ENCODE measurements at regions not wholly inside any gene's neighbourhood (a gene's known extent, or its start where the extent isn't known, plus 50 kb on each side); places are given as distances from the start of the nearest gene placed in this dataset.

DNA sequence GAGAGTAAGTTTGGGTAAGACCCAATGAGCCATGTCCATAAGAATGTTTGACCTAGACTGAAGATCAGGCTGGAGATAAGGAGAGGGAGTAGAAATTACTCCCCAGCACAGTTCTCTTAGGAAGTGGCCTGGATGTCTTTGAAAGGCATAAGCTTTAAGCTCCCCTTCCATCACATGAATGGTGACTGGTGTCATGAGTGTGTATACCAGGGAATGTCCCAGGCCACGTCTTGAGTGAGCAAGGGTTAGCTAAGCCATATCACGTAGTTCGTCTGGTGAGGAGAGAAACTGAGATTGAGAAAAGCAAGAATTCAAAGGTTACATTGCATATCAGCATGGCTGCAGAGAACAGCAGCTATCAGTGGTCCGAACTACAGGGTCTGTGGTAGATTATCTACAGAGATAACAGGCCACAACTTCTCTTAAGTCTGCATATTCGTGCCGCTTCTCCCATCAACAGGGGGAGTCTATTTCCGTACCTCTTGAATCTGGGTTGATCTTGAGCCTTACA is 60.1 kb upstream of the BMP2 start:
- Histone ChIP-seq H3K4me1 (ENCODE audit: control insufficient read depth in 1 of 2, insufficient read depth in 1 of 2, low read depth in 1 of 2, low read length in 1 of 2) (no peaks in the 10 kb centered on the region), H3K36me3 (no peaks in the 10 kb centered on the region), H3K27me3 (peaks cover 46% of the 10 kb centered on the region), H3K9me3 (no peaks in the 10 kb centered on the region), H3K4me3 (ENCODE audit: low read depth in 1 of 2, low read length in 1 of 2) (no peak overlapping the region), H3K27ac (no peak overlapping the region)
- TF ChIP-seq, protein P1, sequence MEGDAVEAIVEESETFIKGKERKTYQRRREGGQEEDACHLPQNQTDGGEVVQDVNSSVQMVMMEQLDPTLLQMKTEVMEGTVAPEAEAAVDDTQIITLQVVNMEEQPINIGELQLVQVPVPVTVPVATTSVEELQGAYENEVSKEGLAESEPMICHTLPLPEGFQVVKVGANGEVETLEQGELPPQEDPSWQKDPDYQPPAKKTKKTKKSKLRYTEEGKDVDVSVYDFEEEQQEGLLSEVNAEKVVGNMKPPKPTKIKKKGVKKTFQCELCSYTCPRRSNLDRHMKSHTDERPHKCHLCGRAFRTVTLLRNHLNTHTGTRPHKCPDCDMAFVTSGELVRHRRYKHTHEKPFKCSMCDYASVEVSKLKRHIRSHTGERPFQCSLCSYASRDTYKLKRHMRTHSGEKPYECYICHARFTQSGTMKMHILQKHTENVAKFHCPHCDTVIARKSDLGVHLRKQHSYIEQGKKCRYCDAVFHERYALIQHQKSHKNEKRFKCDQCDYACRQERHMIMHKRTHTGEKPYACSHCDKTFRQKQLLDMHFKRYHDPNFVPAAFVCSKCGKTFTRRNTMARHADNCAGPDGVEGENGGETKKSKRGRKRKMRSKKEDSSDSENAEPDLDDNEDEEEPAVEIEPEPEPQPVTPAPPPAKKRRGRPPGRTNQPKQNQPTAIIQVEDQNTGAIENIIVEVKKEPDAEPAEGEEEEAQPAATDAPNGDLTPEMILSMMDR (IDR thresholded peaks at IDR 0.05): no peak

GRCh38 chr20:6705926-6706548 is 61.4 kb upstream of the BMP2 start:
- Histone ChIP-seq H3K27me3 (peaks cover 46% of the 10 kb centered on the region), H3K9me3 (no peaks in the 10 kb centered on the region), H3K36me3 (no peaks in the 10 kb centered on the region), H3K4me1 (ENCODE audit: control insufficient read depth in 1 of 2, insufficient read depth in 1 of 2, low read depth in 1 of 2, low read length in 1 of 2) (no peaks in the 10 kb centered on the region), H3K4me3 (ENCODE audit: low read depth in 1 of 2, low read length in 1 of 2) (no peak overlapping the region), H3K27ac (no peak overlapping the region)
- TF ChIP-seq, protein P1 (IDR thresholded peaks at IDR 0.05): no peak

DNA sequence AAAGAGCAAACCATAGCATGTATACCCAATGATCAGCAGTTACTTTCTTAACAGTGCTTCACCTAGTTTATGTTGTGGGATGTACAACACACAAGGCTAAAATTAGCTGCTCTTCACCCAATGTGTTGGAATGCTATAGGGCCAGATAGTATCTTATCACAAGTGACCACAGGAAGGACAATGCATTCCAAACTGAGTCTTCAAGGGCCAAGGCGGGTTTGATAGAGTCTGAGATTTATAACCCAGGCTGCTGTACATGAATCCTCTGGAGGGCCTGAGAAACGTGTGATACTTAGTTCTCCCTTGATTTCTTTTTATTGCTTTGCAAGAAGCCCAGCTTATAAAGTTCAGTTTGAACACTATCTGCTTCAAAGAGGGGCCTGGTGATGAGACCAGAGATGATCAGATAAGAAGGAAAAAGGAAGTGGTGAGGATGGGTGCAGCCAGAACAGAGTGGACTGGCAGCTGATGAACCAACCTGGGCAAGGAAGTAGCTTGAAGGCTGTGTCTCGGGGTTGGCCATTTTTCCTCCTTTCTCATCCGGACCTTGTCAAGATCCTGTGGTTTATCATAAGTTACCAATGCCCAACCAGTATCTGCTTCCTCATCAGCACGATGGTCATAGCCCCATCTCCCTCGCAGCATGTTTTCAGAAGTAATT is 62.2 kb upstream of the BMP2 start:
- Histone ChIP-seq H3K36me3 (no peaks in the 10 kb centered on the region), H3K27me3 (peaks cover 42% of the 10 kb centered on the region), H3K4me3 (ENCODE audit: low read depth in 1 of 2, low read length in 1 of 2) (no peak overlapping the region), H3K9me3 (no peaks in the 10 kb centered on the region), H3K4me1 (ENCODE audit: control insufficient read depth in 1 of 2, insufficient read depth in 1 of 2, low read depth in 1 of 2, low read length in 1 of 2) (no peaks in the 10 kb centered on the region), H3K27ac (no peak overlapping the region)
- TF ChIP-seq, protein P1 (IDR thresholded peaks at IDR 0.05): no peak

GRCh38 chr20:6704132-6704861 is 63.2 kb upstream of the BMP2 start:
- H3K27ac ChIP-seq: no peak overlapping the region
- H3K9me3 ChIP-seq: no peaks in the 10 kb centered on the region

DNA sequence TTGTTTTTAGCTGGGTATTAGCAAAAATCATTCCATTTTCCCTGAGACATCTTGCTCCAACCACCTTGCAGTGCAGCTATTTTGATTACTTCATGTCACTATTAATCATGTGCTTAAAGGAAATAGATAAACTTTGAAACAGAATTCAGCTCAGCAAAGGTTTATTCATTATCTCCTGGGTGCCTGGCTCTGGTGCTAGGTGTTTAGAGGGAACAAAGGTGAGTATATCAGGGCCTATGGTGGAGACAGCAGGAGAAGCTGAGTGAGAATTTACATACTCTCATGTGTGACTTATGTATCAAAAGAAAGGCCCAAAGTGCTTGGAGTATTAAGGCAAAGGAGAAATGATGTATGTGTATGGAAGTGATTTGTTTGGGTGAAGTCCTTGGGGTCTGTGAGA is 63.8 kb upstream of the BMP2 start:
- no peaks in the 10 kb centered on the region for H3K4me1 ChIP-seq (ENCODE audit: control insufficient read depth in 1 of 2, insufficient read depth in 1 of 2, low read depth in 1 of 2, low read length in 1 of 2)
- peaks cover 27% of the 10 kb centered on the region for H3K27me3 ChIP-seq
- TF ChIP-seq, protein P1 (IDR thresholded peaks at IDR 0.05): no peak
- no peaks in the 10 kb centered on the region for H3K9me3 ChIP-seq
- H3K36me3 ChIP-seq: no peaks in the 10 kb centered on the region
- H3K27ac ChIP-seq: no peak overlapping the region
- no peak overlapping the region for H3K4me3 ChIP-seq (ENCODE audit: low read depth in 1 of 2, low read length in 1 of 2)

More at GRCh38 chr20:6704132-6704861, 63.2 kb upstream of the BMP2 start:
- Histone ChIP-seq H3K27me3 (peaks cover 33% of the 10 kb centered on the region), H3K4me1 (ENCODE audit: control insufficient read depth in 1 of 2, insufficient read depth in 1 of 2, low read depth in 1 of 2, low read length in 1 of 2) (no peaks in the 10 kb centered on the region), H3K36me3 (no peaks in the 10 kb centered on the region), H3K4me3 (ENCODE audit: low read depth in 1 of 2, low read length in 1 of 2) (no peak overlapping the region)
- TF ChIP-seq, protein P1 (IDR thresholded peaks at IDR 0.05): no peak

Data from neutrophil (primary cell).